ENCODE measurements at regions not wholly inside any gene's neighbourhood (a gene's known extent, or its start where the extent isn't known, plus 50 kb on each side); places are given as distances from the start of the nearest gene placed in this dataset.

DNA sequence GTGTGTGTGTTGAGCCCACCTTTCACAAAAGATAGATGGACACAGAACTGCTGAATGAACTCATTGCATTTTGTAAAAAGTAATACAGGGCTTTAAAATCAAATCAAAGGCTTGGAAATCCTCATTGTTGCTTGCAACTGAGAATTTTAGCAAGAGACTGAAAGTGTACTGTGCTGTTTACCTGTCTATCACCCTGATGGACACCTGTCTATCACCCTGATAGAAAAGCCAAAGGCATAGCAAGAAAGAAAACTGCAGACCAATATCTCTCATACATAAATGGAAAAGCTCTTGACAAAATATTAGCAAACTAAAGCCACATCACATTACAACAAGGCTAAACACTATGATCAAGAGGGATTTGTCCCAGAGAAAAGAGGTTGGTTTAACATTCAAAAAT is 107.5 kb upstream of the TMEM18 start:
- Mint-ChIP-seq H3K9me3 (peaks cover 16% of the 10 kb centered on the region), H3K4me1 (no peaks in the 10 kb centered on the region), H3K4me3 (no peak overlapping the region), H3K27ac (no peak overlapping the region), H3K27me3 (ENCODE audit: low read depth, poor library complexity) (peaks cover 7% of the 10 kb centered on the region), H3K36me3 (ENCODE audit: low read depth) (peaks cover 5% of the 10 kb centered on the region)
- TF ChIP-seq, protein P1, sequence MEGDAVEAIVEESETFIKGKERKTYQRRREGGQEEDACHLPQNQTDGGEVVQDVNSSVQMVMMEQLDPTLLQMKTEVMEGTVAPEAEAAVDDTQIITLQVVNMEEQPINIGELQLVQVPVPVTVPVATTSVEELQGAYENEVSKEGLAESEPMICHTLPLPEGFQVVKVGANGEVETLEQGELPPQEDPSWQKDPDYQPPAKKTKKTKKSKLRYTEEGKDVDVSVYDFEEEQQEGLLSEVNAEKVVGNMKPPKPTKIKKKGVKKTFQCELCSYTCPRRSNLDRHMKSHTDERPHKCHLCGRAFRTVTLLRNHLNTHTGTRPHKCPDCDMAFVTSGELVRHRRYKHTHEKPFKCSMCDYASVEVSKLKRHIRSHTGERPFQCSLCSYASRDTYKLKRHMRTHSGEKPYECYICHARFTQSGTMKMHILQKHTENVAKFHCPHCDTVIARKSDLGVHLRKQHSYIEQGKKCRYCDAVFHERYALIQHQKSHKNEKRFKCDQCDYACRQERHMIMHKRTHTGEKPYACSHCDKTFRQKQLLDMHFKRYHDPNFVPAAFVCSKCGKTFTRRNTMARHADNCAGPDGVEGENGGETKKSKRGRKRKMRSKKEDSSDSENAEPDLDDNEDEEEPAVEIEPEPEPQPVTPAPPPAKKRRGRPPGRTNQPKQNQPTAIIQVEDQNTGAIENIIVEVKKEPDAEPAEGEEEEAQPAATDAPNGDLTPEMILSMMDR (IDR thresholded peaks at IDR 0.05), result no peak
- DNase-seq, result no peak

DNA sequence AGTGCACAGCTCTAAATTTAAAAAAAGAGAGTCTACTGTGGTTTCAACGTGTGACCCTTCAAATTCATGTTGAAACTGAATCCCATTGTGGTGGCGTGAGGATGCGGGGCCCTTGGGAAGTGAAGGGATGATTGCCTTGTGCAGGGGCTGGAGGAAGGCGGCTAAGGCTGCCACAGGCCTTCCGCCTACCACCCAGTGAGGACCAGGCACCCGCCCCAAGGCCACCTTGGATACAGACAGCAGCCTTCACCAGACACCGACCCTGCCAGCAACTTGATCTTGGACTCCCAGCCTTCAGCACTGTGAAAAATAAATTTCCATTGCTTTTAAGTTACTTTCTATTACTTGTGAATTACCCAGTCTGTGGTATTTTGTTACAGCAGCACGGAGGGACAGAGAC is 103.4 kb upstream of the TMEM18 start:
- H3K4me3 Mint-ChIP-seq, result no peak overlapping the region
- H3K4me1 Mint-ChIP-seq, result peaks cover 28% of the 10 kb centered on the region
- TF ChIP-seq, protein P1 (IDR thresholded peaks at IDR 0.05), result no peak
- DNase-seq, result no peak
- H3K9me3 Mint-ChIP-seq, result peaks cover 7% of the 10 kb centered on the region
- no peak overlapping the region for H3K27ac Mint-ChIP-seq
- H3K27me3 Mint-ChIP-seq (ENCODE audit: low read depth, poor library complexity), result peaks cover 10% of the 10 kb centered on the region
- no peaks in the 10 kb centered on the region for H3K36me3 Mint-ChIP-seq (ENCODE audit: low read depth)

DNA sequence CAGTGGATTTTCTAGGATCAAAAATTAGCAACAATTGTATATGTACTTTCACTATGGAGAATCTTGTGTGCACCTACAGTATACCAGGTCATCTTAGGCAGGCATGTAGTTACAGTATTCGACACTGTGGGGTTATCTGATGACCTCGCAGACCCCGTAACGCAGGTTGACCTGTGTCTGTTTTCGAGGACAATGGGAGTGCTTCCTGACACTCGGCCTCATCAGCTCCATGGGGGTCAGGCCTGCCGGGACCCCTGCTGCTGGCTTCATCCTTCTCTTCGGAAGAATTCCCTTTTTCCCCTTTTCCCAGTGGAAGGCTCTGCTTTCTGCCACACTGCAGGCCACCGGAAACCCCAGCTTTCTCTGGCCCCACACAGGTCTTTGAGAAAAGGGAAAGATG is 102.8 kb upstream of the TMEM18 start:
- Mint-ChIP-seq H3K4me3 (no peak overlapping the region), H3K9me3 (peaks cover 7% of the 10 kb centered on the region), H3K27me3 (ENCODE audit: low read depth, poor library complexity) (peaks cover 10% of the 10 kb centered on the region), H3K27ac (no peak overlapping the region), H3K36me3 (ENCODE audit: low read depth) (no peaks in the 10 kb centered on the region), H3K4me1 (peaks cover 29% of the 10 kb centered on the region)
- DNase-seq, result no peak
- TF ChIP-seq, protein P1 (IDR thresholded peaks at IDR 0.05), result no peak

DNA sequence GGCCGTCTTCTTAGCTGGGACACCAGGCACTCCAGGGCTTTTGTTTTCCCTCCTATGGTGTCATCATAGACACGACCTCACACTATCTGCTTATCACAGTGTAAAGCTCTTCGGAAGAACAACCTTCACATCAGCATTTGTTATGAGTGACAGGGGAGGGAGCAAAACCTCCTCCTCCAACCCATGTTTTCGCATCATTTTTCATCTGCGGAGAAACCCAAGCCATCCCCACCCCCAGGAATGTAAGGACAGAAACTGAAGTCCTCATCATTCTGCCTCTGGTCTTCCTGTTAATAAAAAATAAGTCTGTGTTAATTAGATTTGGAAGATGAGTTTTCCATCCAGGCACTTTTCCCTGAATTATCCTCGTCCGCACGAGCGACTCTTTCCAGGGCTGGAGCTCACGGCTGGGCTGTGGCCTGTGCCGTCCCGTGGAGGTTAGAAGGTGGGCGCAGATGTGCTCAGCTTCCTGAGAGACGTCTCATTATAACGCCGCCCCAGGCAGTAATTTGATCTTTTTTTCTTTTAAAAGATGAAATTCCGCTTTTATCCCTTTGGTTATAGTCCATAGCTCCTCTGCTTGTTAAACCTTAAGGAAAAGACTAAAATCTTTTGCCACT is 101.6 kb upstream of the TMEM18 start:
- TF ChIP-seq, protein P1 (IDR thresholded peaks at IDR 0.05), result no peak
- Mint-ChIP-seq H3K27ac (peak overlapping the region; percentile 84), H3K36me3 (ENCODE audit: low read depth) (no peaks in the 10 kb centered on the region), H3K4me3 (no peak overlapping the region), H3K4me1 (peaks cover 39% of the 10 kb centered on the region), H3K9me3 (peaks cover 7% of the 10 kb centered on the region), H3K27me3 (ENCODE audit: low read depth, poor library complexity) (peaks cover 9% of the 10 kb centered on the region)
- no peak for DNase-seq

DNA sequence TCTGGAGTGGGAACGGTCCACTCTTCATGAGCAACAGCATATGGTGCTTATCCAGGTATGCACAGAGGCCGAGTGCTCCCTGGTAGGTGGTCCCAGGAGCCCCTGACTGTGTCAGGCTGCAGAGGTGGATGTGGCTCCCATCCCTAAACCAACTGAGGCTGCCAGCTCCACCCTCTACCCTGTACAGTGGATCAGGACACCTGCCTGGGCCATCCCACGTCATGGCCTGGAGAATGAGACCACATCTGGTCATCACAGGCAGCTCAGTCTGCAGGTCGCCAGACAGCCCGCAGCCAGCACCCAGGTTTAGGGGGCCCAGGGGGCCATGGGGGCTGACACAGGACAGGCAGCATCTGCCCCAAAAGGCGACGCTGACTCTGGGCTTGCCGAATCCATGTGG is 100.3 kb upstream of the TMEM18 start:
- TF ChIP-seq, protein P1 (IDR thresholded peaks at IDR 0.05), result no peak
- no peak overlapping the region for H3K27ac Mint-ChIP-seq
- H3K27me3 Mint-ChIP-seq (ENCODE audit: low read depth, poor library complexity), result peaks cover 5% of the 10 kb centered on the region
- no peak overlapping the region for H3K4me3 Mint-ChIP-seq
- peaks cover 39% of the 10 kb centered on the region for H3K4me1 Mint-ChIP-seq
- peaks cover 3% of the 10 kb centered on the region for H3K9me3 Mint-ChIP-seq
- no peak for DNase-seq
- H3K36me3 Mint-ChIP-seq (ENCODE audit: low read depth), result no peaks in the 10 kb centered on the region

DNA sequence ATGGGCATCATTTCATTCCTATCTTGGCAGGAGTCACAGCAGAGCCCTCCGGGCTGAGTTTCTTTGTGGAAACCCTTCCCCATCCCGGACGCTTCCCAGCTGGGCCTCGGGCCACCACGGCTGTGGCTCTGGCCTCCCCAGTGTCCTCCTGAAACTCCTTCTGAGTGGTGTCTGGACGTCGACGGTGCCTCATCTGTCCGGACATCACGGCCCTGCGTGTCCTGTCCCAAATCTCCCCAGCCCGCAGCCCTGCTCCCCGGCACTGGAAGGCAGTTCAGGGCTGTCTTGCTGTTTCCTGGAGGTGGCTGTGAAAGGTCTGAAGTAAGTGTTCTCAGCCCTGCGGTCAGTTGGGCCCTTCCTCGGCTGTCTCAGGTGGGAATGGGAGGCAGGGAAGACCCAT is 99.8 kb upstream of the TMEM18 start:
- Mint-ChIP-seq H3K36me3 (ENCODE audit: low read depth) (no peaks in the 10 kb centered on the region), H3K4me1 (peaks cover 43% of the 10 kb centered on the region), H3K27me3 (ENCODE audit: low read depth, poor library complexity) (peaks cover 5% of the 10 kb centered on the region), H3K9me3 (peaks cover 3% of the 10 kb centered on the region), H3K4me3 (no peak overlapping the region), H3K27ac (no peak overlapping the region)
- TF ChIP-seq, protein P1 (IDR thresholded peaks at IDR 0.05), result no peak
- DNase-seq, result no peak

All from nephron progenitor cell (in vitro differentiated cells).